ENCODE measurements at regions not wholly inside any gene's neighbourhood (a gene's known extent, or its start where the extent isn't known, plus 50 kb on each side); places are given as distances from the start of the nearest gene placed in this dataset.

GRCh38 chr2:219914577-219914976 lies 287.1 kb downstream of the SLC4A3 start:
- TF ChIP-seq CTCF (IDR thresholded peaks at IDR 0.05) = no peak
- TF ChIP-seq ZFX (IDR thresholded peaks at IDR 0.05; ENCODE audit: borderline replicate concordance) = no peak

Data from 22Rv1 (cell line).